ENCODE measurements at regions not wholly inside any gene's neighbourhood (a gene's known extent, or its start where the extent isn't known, plus 50 kb on each side); places are given as distances from the start of the nearest gene placed in this dataset.

DNA sequence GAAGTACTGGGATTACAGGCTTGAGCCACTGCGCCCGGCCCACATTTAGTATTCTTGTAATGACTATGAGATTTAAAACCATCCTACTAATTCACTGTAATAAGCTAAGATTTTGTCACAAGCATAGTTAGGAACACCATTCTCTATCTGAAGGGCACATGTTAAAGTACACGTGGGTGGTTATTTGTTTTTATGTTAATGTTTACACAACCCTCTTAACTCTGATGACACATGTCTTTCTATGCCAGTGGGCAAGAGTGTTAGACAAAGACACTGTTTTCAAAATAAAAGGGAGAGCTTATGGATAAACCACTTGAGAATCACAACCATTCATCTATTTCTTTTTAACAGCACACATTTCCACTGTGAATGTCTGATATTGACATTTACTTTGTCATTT, 537.6 kb upstream of the IL12A start:
- Histone ChIP-seq H3K27ac (ENCODE audit: low read depth, low read length) (no peak overlapping the region), H3K36me3 (ENCODE audit: control insufficient read depth in 1 of 2, insufficient read depth in 2 of 2, low read length in 2 of 2) (no peaks in the 10 kb centered on the region), H3K9me3 (ENCODE audit: control insufficient read depth in 1 of 2, insufficient read depth in 1 of 2, low read depth in 1 of 2, low read length in 2 of 2) (no peaks in the 10 kb centered on the region), H2AFZ (ENCODE audit: low read depth, low read length, poor library complexity, severe bottlenecking) (no peak overlapping the region), H3K4me2 (ENCODE audit: low read length) (no peak overlapping the region), H3K9me2 (ENCODE audit: insufficient read depth) (no peaks in the 10 kb centered on the region), H3K4me3 (replicated peaks in 1 of 2; ENCODE audit: low read depth in 1 of 2, low read length in 2 of 2) (no peak overlapping the region), H3K79me2 (ENCODE audit: insufficient read depth, low read length) (no peaks in the 10 kb centered on the region), H4K20me1 (ENCODE audit: insufficient read depth) (no peaks in the 10 kb centered on the region), H3K27me3 (ENCODE audit: insufficient read depth, low read length) (no peaks in the 10 kb centered on the region), H3K4me1 (ENCODE audit: control insufficient read depth in 1 of 2, insufficient read depth in 2 of 2, low read length in 2 of 2) (no peaks in the 10 kb centered on the region), H3K9ac (ENCODE audit: low read length) (no peak overlapping the region)
- ChIA-PET RAD21 (ENCODE audit: low non-redundant PET in 1 of 2, low total read pairs in 2 of 2, uncharacterized antibody in 2 of 2, unreplicated experiment in 2 of 2) (no interaction called here), CTCF (no interaction called here), POLR2A (no interaction called here)
- intact Hi-C loops (cut with micrococcal nuclease) = no loop called here
- TF ChIP-seq ELF1 (IDR thresholded peaks at IDR 0.05; ENCODE audit: borderline replicate concordance, low read depth) (no peak), POLR2A (IDR thresholded peaks at IDR 0.05; ENCODE audit: borderline replicate concordance, extremely low read depth, insufficient read depth, insufficient read length) (no peak), SIN3A (IDR thresholded peaks at IDR 0.05; ENCODE audit: low read depth) (no peak), EGR1 (IDR thresholded peaks at IDR 0.05; ENCODE audit: low read depth) (no peak), ZNF274 (IDR thresholded peaks at IDR 0.05; ENCODE audit: low read depth, low read length) (no peak), SP1 (IDR thresholded peaks at IDR 0.05; ENCODE audit: low read depth) (no peak), ZFX (IDR thresholded peaks at IDR 0.05) (no peak), POLR2AphosphoS5 (IDR thresholded peaks at IDR 0.05; ENCODE audit: low read depth, low read length) (no peak), CEBPB (IDR thresholded peaks at IDR 0.05; ENCODE audit: low read depth) (no peak), YY1 (IDR thresholded peaks at IDR 0.05; ENCODE audit: extremely low read depth, insufficient replicate concordance, low read depth, low read length) (no peak)
- no peak for ATAC-seq
- BruUV-seq (replicated peaks) = no TSS peak
- DNase-seq (ENCODE audit: low read depth, low spot score) = no peak

DNA sequence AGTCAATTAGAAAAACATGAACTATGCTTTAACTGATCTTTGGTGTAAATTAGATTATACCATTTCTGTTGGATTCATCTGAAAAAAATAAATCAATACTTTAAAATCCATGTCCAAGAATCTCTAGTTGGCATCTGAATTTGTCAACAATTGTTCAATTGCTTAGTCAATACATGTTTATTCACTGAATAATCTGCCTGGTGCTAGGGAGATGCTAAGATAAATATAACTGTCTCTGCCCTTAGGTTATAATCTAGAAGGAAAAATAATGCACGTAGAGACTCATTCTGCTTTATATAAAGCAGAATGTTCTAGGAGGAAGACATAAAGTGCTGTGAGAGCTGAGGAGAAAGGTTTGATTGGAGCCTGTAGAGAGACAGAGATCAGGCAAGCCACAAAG, 537.2 kb upstream of the IL12A start:
- no peaks in the 10 kb centered on the region for H4K20me1 ChIP-seq (ENCODE audit: insufficient read depth)
- H3K79me2 ChIP-seq (ENCODE audit: insufficient read depth, low read length) = no peaks in the 10 kb centered on the region
- H3K4me2 ChIP-seq (ENCODE audit: low read length) = no peak overlapping the region
- CTCF ChIA-PET = no interaction called here
- DNase-seq (ENCODE audit: low read depth, low spot score) = no peak
- no peak overlapping the region for H2AFZ ChIP-seq (ENCODE audit: low read depth, low read length, poor library complexity, severe bottlenecking)
- no peaks in the 10 kb centered on the region for H3K9me2 ChIP-seq (ENCODE audit: insufficient read depth)
- intact Hi-C loops (cut with micrococcal nuclease) = no loop called here
- no TSS peak for BruUV-seq (replicated peaks)
- no peaks in the 10 kb centered on the region for H3K4me1 ChIP-seq (ENCODE audit: control insufficient read depth in 1 of 2, insufficient read depth in 2 of 2, low read length in 2 of 2)
- ATAC-seq = no peak
- RAD21 ChIA-PET (ENCODE audit: low non-redundant PET in 1 of 2, low total read pairs in 2 of 2, uncharacterized antibody in 2 of 2, unreplicated experiment in 2 of 2) = no interaction called here
- TF ChIP-seq CEBPB (IDR thresholded peaks at IDR 0.05; ENCODE audit: low read depth) (no peak), ELF1 (IDR thresholded peaks at IDR 0.05; ENCODE audit: borderline replicate concordance, low read depth) (no peak), SP1 (IDR thresholded peaks at IDR 0.05; ENCODE audit: low read depth) (no peak), POLR2A (IDR thresholded peaks at IDR 0.05; ENCODE audit: borderline replicate concordance, extremely low read depth, insufficient read depth, insufficient read length) (no peak), ZNF274 (IDR thresholded peaks at IDR 0.05; ENCODE audit: low read depth, low read length) (no peak)
- TF ChIP-seq, protein P1, sequence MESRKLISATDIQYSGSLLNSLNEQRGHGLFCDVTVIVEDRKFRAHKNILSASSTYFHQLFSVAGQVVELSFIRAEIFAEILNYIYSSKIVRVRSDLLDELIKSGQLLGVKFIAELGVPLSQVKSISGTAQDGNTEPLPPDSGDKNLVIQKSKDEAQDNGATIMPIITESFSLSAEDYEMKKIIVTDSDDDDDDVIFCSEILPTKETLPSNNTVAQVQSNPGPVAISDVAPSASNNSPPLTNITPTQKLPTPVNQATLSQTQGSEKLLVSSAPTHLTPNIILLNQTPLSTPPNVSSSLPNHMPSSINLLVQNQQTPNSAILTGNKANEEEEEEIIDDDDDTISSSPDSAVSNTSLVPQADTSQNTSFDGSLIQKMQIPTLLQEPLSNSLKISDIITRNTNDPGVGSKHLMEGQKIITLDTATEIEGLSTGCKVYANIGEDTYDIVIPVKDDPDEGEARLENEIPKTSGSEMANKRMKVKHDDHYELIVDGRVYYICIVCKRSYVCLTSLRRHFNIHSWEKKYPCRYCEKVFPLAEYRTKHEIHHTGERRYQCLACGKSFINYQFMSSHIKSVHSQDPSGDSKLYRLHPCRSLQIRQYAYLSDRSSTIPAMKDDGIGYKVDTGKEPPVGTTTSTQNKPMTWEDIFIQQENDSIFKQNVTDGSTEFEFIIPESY (IDR thresholded peaks at IDR 0.05; ENCODE audit: extremely low read depth, insufficient replicate concordance, low read length) = no peak
- no peaks in the 10 kb centered on the region for H3K36me3 ChIP-seq (ENCODE audit: control insufficient read depth in 1 of 2, insufficient read depth in 2 of 2, low read length in 2 of 2)
- no peak overlapping the region for H3K4me3 ChIP-seq (replicated peaks in 1 of 2; ENCODE audit: low read depth in 1 of 2, low read length in 2 of 2)
- no peak overlapping the region for H3K9ac ChIP-seq (ENCODE audit: low read length)
- H3K27me3 ChIP-seq (ENCODE audit: insufficient read depth, low read length) = no peaks in the 10 kb centered on the region
- H3K27ac ChIP-seq (ENCODE audit: low read depth, low read length) = no peak overlapping the region
- no peaks in the 10 kb centered on the region for H3K9me3 ChIP-seq (ENCODE audit: control insufficient read depth in 1 of 2, insufficient read depth in 1 of 2, low read depth in 1 of 2, low read length in 2 of 2)
- POLR2A ChIA-PET = no interaction called here

Data from HCT116 (cell line).